Upper lobe of right lung (tissue), 1 donor: ENCODE measurements at regions not wholly inside any gene's neighbourhood (a gene's known extent, or its start where the extent isn't known, plus 50 kb on each side); places are given as distances from the start of the nearest gene placed in this dataset.
"Not testable (repeated sequence)": the region's sequence is repeated elsewhere in the genome, so short reads cannot be mapped to it uniquely, and the experiment has no call there.

Experiments
- ATAC-seq: fragments of 200-7000 bp; cut with Tn5 transposase; one replicate; pipeline ENCODE4 v1.9.1; 2020; ENCODE audit warnings: mild to moderate bottlenecking, moderate library complexity
- DNase-seq: peaks from one replicate; pipeline ENCODE4 v3.0.0-alpha.2; 2020
- H3K27ac ChIP-seq: fragments of 200-600 bp; one replicate; pipeline ENCODE4 v1.8.0; 2022
- H3K27me3 ChIP-seq: fragments of 200-600 bp; one replicate; pipeline ENCODE4 v1.8.0; 2022; ENCODE audit warnings: mild to moderate bottlenecking
- H3K36me3 ChIP-seq: fragments of 200-600 bp; one replicate; pipeline ENCODE4 v1.8.0; 2022
- H3K4me1 ChIP-seq: fragments of 200-600 bp; one replicate; pipeline ENCODE4 v1.8.0; 2022
- H3K4me3 ChIP-seq: fragments of 200-600 bp; one replicate; pipeline ENCODE4 v1.8.0; 2022; ENCODE audit warnings: mild to moderate bottlenecking
- H3K9me3 ChIP-seq: fragments of 200-600 bp; one replicate; pipeline ENCODE4 v1.8.0; 2022
- CTCF ChIP-seq: fragments of 200-600 bp; IDR thresholded peaks from one replicate; pipeline ENCODE4 v1.8.0; 2022; ENCODE audit warnings: antibody characterized with exemption
- intact Hi-C: fragments of 100-400 bp; cut with DNase I; formaldehyde crosslinking; loops from one replicate; pipeline ENCODE4 v1.11.0; 2022
- donor health status: DM: no; HTN: yes; CAD: no; lungs with severe emphysema.

- Histone ChIP-seq H3K27ac (no peak overlapping the region), H3K4me3 (no peak overlapping the region), H3K4me1 (no peaks in the 10 kb centered on the region), H3K27me3 (no peaks in the 10 kb centered on the region), H3K9me3 (no peaks in the 10 kb centered on the region), H3K36me3 (no peaks in the 10 kb centered on the region)
- no peak for DNase-seq
- intact Hi-C loops = no loop called here
- no peak for ATAC-seq
- no peak for TF ChIP-seq CTCF
Measured at GRCh38 chr4:131488772-131489171, 1660.3 kb upstream of the PCDH10 start.

GRCh38 chr4:131496211-131496610 is 1652.9 kb upstream of the PCDH10 start:
- H3K9me3 ChIP-seq, H3K4me1 ChIP-seq, H3K27ac ChIP-seq, H3K27me3 ChIP-seq, DNase-seq, ATAC-seq, H3K4me3 ChIP-seq, intact Hi-C loops, H3K36me3 ChIP-seq: not testable (repeated sequence)

- no peaks in the 10 kb centered on the region for H3K36me3 ChIP-seq
- intact Hi-C loops = no loop called here
- H3K9me3 ChIP-seq = no peaks in the 10 kb centered on the region
- no peaks in the 10 kb centered on the region for H3K27me3 ChIP-seq
- H3K27ac ChIP-seq = no peak overlapping the region
- H3K4me3 ChIP-seq = no peak overlapping the region
- no peak for TF ChIP-seq CTCF
- no peaks in the 10 kb centered on the region for H3K4me1 ChIP-seq
- ATAC-seq = no peak
- no peak for DNase-seq
Measured at GRCh38 chr4:131499141-131499873, 1649.8 kb upstream of the PCDH10 start.

GRCh38 chr4:131509521-131509920 is 1639.6 kb upstream of the PCDH10 start:
- DNase-seq = no peak
- ATAC-seq = no peak
- no peaks in the 10 kb centered on the region for H3K36me3 ChIP-seq
- no peak overlapping the region for H3K27ac ChIP-seq
- no peak for TF ChIP-seq CTCF
- no peaks in the 10 kb centered on the region for H3K4me1 ChIP-seq
- H3K9me3 ChIP-seq = no peaks in the 10 kb centered on the region
- no peaks in the 10 kb centered on the region for H3K27me3 ChIP-seq
- intact Hi-C loops = no loop called here
- H3K4me3 ChIP-seq = no peak overlapping the region

- DNase-seq (no peak), ATAC-seq (no peak)
- Histone ChIP-seq H3K4me1 (no peaks in the 10 kb centered on the region), H3K36me3 (no peaks in the 10 kb centered on the region), H3K9me3 (no peaks in the 10 kb centered on the region), H3K27ac (no peak overlapping the region), H3K27me3 (no peaks in the 10 kb centered on the region), H3K4me3 (no peak overlapping the region)
- intact Hi-C loops = no loop called here
- no peak for TF ChIP-seq CTCF
Measured at GRCh38 chr4:131526686-131527085, 1622.4 kb upstream of the PCDH10 start.

- no peaks in the 10 kb centered on the region for H3K4me1 ChIP-seq
- no peak overlapping the region for H3K4me3 ChIP-seq
- ATAC-seq = no peak
- H3K36me3 ChIP-seq = no peaks in the 10 kb centered on the region
- no peaks in the 10 kb centered on the region for H3K27me3 ChIP-seq
- TF ChIP-seq CTCF = no peak
- H3K27ac ChIP-seq = no peak overlapping the region
- H3K9me3 ChIP-seq = no peaks in the 10 kb centered on the region
- intact Hi-C loops = no loop called here
- DNase-seq = no peak
Measured at GRCh38 chr4:131531087-131531486, 1618.0 kb upstream of the PCDH10 start.
